HG02938 (cell line): ENCODE measurements at regions not wholly inside any gene's neighbourhood (a gene's known extent, or its start where the extent isn't known, plus 50 kb on each side); places are given as distances from the start of the nearest gene placed in this dataset.

ENCODE experiments used
- ATAC-seq: cut with Tn5 transposase; IDR thresholded peaks from one replicate; pipeline ENCODE4 v1.9.1; 2021; ENCODE audit warnings: mild to moderate bottlenecking, moderate library complexity; ENCODE audit not compliant: unreplicated experiment

GRCh38 chr6:113121571-113121970 lies 735.6 kb upstream of the MARCKS start:
- no peak for ATAC-seq

GRCh38 chr6:113122060-113122459 lies 735.1 kb upstream of the MARCKS start:
- ATAC-seq = no peak

GRCh38 chr6:113125626-113126025 lies 731.5 kb upstream of the MARCKS start:
- no peak for ATAC-seq

GRCh38 chr6:113127786-113128419 lies 729.2 kb upstream of the MARCKS start:
- ATAC-seq = no peak

- ATAC-seq = no peak
These were observed 728.5 kb upstream of the MARCKS start for GRCh38 chr6:113128661-113129060.

- no peak for ATAC-seq
These were observed 727.2 kb upstream of the MARCKS start for GRCh38 chr6:113129991-113130390.

GRCh38 chr6:113137426-113137825 lies 719.7 kb upstream of the MARCKS start:
- ATAC-seq = no peak

- no peak for ATAC-seq
These were observed 716.4 kb upstream of the MARCKS start for GRCh38 chr6:113140721-113141120.

- ATAC-seq = no peak
These were observed 715.2 kb upstream of the MARCKS start for GRCh38 chr6:113141901-113142300.

GRCh38 chr6:113142671-113143174 lies 714.4 kb upstream of the MARCKS start:
- no peak for ATAC-seq

- no peak for ATAC-seq
These were observed 713.9 kb upstream of the MARCKS start for GRCh38 chr6:113143206-113143605.

GRCh38 chr6:113144117-113144516 lies 713.0 kb upstream of the MARCKS start:
- ATAC-seq = no peak

- ATAC-seq = no peak
These were observed 710.3 kb upstream of the MARCKS start for GRCh38 chr6:113146878-113147277.

GRCh38 chr6:113147544-113147943 lies 709.6 kb upstream of the MARCKS start:
- ATAC-seq = no peak

- ATAC-seq = no peak
These were observed 708.6 kb upstream of the MARCKS start for GRCh38 chr6:113148566-113148965.

- ATAC-seq = no peak
These were observed 707.6 kb upstream of the MARCKS start for GRCh38 chr6:113149511-113149910.

GRCh38 chr6:113160306-113161017 lies 696.7 kb upstream of the MARCKS start:
- no peak for ATAC-seq

GRCh38 chr6:113161018-113161315 lies 696.2 kb upstream of the MARCKS start:
- no peak for ATAC-seq

GRCh38 chr6:113162739-113163138 lies 694.4 kb upstream of the MARCKS start:
- no peak for ATAC-seq

GRCh38 chr6:113168057-113168456 lies 689.1 kb upstream of the MARCKS start:
- ATAC-seq = no peak

GRCh38 chr6:113169484-113169883 lies 687.7 kb upstream of the MARCKS start:
- ATAC-seq = no peak

- no peak for ATAC-seq
These were observed 686.7 kb upstream of the MARCKS start for GRCh38 chr6:113170454-113170853.

GRCh38 chr6:113171882-113172281 lies 685.3 kb upstream of the MARCKS start:
- ATAC-seq = no peak
